Muscle of arm (tissue), 1 donor: ENCODE measurements at regions not wholly inside any gene's neighbourhood (a gene's known extent, or its start where the extent isn't known, plus 50 kb on each side); places are given as distances from the start of the nearest gene placed in this dataset.

ENCODE experiments used
- DNase-seq: peaks from one replicate; pipeline ENCODE4 v3.0.0-alpha.2; 2013

DNA sequence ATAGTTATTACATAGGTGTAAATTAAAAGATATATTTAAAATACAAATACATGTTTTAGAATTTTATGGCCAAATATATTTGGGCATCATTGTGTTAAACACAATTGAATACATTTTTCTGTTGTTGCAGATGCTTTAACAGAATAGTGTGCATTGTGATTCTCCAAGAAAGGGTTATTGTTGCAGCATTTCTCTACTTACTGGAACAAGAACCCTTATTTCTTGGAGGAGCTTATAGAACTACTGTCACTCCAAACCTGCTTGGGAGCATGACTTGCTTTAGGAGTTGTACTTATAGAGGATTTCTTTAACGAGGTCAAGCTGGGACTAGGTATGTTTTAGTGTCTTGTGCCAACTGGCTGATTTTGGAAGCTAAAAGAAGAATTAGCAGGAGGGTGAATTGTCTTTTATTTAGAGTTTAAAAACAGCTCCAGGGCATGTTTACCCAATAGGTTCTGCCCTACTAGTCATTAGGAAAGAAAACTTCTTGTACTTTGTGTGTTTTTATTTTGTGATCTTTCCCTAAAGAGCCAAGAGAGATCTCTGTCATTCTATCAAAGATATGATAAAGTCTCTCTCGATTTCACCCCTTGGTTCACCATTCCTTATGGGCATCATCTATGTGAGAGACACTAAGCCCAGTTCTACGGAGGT is 279.8 kb upstream of the SALL1 start:
- DNase-seq, result no peak

- DNase-seq, result no peak
Measured at GRCh38 chr16:51429041-51429440, 278.0 kb upstream of the SALL1 start.

- no peak for DNase-seq
Measured at GRCh38 chr16:51427085-51427484, 276.0 kb upstream of the SALL1 start.

DNA sequence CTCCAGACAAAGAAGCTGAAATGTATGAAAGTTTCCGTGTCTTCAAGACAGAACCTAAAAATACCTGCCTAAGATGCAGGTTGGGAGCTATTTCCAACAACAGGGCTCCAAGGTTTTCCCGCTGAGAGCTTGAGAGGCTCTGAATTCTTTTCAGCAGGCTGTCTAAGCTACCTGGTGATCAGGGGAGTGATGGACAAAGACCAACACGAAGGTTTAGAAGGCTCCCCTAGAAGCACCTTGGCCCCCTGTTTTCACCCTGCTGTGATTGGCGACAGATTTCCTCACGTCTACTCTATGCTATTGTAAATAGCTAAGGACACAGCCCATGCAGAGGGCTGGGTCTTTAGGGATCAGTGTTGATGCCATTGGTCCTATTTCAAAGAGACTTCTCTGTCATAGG is 275.2 kb upstream of the SALL1 start:
- no peak for DNase-seq

DNA sequence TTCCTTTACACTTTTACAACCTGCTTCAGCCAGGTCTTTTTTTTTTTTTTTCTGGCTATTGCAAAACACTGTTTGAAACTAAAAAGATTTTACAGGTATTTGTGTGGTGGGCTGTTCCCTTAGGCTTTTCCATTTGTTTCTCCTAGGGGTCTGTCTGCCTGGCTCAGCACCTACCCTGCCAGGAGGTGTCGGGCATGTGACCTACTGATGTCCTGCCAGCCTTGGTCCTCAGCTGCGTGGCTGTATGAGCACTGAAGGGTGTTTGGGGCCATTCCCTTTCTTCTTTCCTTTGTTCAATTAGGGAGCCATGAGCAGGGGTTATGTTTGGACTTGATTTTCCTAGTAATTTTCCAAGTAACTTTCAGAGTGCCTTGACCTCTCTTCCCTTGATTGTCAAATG is 269.2 kb upstream of the SALL1 start:
- no peak for DNase-seq

DNA sequence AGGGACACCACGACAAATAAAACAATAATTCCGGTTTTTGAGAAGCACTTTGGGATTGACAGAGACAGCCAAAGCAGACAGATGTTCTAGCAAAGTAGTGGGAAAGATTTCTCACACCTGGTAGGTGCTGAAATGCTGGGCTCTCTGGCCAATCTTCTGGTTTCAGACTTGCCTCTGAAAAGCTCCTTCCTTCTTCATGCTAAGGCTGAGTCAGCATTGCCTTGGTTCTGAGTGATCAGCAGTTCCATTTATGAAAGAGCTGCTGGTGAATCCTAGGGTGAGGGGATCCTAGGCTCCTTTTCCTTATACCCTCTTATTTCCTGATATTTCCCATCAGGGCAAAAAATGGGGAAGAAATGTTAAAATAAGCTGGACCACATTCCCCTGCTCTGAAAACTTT is 268.7 kb upstream of the SALL1 start:
- DNase-seq, result no peak

DNA sequence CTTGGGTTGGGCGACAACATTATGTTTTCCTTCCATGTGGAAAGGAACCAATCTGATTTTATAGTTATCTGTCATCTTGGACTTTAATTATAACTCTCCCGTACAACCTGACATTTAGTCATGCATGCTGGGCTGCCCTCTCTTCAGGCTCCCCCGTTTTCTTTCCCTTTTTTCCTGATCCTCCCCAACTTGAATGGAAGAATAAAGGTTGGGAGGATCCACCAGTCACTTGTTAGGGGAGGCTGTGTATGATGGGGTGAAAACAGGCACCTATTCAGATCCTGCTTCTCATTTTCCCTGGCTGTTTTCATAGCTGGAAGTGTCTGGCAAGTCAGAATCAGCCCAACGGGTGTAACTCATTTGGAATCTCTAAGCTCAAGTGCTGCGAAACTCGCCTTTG is 267.2 kb upstream of the SALL1 start:
- DNase-seq, result no peak

DNA sequence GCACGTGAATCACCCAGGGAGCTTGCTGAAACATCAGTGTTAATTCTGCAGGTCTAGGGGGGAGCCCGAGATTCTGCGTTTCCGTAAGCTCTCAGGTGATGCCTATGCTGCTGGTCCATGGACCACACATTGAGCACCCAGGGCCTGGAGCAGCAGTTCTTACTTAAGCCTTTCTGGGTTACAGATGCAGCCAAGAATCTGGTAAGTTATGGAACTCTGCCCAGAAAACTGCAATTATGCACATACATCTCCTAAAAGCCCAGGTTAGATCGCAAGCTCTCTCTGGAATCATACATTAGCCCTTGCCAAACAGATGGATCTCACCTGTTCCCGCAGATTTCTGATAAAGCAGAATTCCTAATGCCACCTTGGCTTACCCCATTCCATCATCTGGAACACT is 265.9 kb upstream of the SALL1 start:
- DNase-seq, result peak; percentile 7

DNA sequence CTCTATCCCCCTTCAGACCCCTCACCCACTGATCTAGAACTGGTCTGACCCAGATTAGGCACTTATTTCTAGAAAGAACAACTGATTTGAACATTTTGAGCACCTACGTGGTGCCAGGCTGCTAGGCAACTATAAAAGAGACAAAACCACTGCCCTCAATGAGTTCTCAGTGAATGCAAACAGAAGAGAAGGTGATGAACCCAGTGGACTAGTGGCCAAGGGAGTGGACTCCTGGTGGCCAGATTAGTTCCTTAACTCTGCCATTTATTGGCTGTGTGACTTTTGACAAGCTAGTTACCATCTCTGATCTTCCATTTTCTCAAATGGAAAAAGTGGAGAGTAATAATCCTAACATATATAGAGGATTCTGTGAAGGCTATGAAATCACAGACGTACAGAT is 259.1 kb upstream of the SALL1 start:
- DNase-seq, result no peak

GRCh38 chr16:51409001-51409675 is 258.1 kb upstream of the SALL1 start:
- no peak for DNase-seq

DNA sequence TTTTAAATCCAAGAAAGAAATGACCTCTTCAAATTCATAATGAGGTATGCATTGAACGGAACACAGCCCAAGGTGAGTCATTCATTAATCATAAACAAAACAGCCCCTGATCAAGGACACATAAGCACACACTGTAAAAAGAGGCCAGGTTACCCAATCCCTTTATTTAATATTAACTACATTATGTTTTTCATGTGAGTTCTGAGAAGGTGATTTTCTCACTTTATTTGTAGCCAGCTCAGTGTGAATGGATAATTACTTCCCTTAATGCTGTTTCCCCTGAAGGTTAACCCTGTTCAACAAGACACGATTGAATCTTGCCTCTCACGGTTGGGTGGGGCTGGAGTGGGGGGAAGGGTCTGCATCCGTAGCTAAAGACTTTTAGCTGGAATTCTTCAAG is 257.3 kb upstream of the SALL1 start:
- no peak for DNase-seq

DNA sequence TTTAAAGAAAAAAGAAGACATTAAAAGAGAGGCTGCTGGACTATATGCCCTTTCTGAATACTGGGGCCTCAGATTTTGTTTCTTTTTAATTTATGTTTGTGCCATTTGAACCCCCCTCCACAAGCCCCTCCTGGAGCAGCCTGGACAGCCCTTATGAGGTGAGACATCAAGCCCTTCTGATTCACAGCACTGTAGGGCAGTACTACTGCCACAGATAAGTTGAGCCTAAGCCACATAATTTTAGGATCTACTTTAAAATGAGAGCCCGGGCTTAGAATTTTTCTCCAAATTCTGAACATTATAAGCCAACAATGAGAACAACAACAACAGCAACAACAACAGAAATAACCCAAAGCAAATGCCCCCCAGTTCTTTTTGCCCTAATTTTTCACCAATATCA is 256.9 kb upstream of the SALL1 start:
- DNase-seq, result no peak

DNA sequence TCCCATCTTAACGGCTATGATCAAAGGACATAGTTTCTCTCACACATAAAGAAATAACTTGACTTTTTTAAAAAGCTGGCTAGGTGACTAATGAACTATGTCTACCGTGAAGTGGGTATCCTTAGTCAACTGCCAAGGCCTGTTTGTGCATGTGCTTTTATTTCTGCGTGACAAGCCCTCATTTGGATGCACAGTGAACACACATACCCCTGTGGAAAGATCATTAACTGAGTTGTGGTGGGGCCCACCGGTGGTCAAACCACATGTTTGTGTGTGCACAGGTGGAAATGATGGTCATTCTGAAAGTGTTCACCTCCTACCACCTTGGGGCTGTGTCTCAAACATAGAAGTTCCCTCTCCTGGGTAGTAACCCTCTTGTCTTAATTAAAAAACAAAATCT is 256.1 kb upstream of the SALL1 start:
- no peak for DNase-seq

DNA sequence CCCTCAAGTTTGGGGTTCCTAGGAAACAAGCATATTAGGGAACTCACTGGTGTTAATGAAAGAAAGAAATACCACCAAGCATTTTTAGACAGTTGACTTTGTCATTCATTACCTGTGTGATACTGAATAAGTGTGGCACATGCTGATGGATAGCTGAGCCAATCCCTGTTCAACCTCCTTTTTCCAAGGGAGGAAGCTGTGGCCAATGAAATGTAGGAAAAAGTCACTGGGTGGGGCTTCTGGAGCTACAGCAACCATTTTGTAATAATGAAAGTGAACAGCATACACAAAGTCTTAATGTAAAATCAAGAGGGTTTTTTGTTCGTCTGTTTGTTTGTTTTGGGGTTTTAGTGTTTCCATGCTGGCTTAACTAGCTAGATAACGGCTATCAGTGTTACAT is 254.3 kb upstream of the SALL1 start:
- DNase-seq, result no peak

GRCh38 chr16:51404386-51404785 is 253.3 kb upstream of the SALL1 start:
- no peak for DNase-seq

DNA sequence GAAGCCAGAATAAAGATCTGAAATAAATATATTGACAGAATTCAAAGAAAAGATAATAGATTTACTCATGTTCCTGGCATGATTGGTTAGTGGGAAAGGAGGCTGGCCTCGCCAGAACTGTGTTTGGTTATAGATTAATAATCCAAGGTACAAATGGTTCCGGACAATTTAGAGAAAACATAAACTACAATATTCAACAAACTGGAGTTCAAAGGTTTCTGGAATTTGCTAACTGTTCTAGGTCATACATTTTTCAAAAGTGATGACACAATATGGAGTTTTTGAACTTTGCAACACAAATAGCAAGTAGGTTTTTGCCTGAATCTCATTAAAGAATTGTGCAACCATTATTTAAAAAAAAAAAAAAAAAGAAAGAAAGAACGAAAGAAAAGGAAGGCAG is 251.7 kb upstream of the SALL1 start:
- DNase-seq, result no peak

DNA sequence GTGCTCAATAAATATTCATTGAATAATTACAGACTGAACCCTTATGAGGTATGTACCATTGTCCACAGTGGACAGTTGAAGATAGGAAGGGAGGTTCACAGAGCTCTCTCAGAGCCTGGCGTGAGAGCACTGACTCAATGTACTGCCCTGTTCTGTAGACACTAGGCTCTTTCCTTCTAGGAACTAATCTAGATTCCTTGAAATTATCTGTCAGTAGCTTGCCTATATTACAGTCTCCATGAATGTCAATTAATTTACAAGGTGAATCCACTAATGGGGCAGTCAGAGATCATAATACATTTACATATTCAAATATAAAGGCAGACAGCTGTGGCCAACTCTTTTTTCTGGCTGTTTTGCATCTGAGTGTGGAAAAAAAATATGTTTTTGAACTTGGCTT is 251.2 kb upstream of the SALL1 start:
- no peak for DNase-seq

DNA sequence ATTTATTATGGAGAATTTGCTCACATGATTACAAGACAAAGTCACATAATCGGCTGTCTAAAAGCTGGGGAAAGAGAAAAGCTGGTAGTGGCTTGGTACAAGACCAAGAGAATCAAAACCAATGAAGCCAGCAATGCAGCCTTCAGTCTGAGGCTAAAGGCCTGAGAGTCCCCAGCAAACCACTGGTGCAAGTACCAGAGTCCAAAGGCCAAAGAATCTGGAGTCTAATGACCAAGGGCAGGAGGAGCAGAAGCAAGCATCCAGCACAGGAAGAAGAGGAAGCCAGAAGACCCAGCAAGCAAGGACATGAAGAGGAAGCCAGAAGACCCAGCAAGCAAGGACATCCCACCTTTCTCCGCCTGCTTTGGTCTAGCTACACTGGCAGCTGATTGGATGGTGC is 250.6 kb upstream of the SALL1 start:
- no peak for DNase-seq

GRCh38 chr16:51399908-51400670 is 249.0 kb upstream of the SALL1 start:
- DNase-seq, result no peak

GRCh38 chr16:51394421-51394820 is 243.4 kb upstream of the SALL1 start:
- no peak for DNase-seq

DNA sequence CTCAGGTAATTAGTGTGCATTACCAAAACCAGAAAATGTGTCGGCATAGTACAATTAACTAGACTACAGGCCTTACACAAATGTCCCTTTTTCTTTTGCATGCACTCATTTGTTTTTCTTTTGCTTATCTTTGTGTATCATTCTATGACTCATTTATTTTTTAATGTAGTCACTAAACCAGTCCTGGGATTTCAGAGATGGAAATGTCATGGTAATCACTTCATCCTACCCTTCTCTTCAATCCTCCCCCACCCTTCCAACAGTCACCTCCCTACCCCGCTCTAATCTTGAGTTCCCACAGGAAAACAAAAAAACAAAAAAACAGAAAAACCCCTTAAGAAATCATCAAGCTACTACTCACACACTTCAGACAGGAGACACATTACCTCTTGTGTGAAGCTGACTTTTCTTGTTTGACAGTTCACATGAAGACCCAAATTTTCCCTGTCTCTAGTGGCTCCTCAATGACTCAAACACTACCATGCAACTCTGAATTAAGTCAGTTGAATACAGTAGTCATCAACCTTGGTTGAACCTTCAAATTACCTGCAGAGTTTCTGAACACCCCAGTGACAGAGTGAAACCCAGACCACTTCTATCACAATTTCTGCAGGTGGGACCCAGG is 242.4 kb upstream of the SALL1 start:
- no peak for DNase-seq

DNA sequence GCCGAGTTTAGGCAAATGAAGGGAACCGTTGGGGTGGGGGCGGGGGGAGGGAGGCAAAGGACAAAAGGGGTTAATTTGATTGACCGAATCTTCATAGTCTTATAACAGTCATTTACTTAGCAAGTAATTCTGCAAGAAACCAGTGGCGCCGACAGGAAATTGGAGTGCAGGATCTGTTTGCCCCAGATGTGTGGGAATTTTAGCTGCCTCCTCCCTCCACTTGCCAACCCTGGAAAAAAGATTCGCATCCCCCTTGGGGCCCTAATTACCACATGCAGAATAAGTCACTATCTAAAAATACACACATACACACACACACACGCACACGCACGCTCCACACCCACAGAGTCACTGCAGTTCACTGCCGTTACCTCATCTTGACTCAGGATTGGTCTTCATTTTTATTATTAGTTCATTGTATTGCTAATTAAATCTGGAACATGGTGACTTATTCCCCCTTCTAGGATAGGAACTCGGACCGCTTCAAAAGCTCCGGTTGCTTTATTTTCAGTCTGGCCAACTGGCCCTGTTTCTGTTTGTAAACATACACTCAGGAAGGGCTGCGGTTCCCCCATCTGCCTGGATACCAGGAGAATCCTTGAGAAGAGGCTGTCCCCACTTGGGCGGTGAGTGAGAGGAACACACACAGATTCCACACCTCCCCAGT is 241.6 kb upstream of the SALL1 start:
- peak; percentile 14 for DNase-seq
